HS-5 (cell line): ENCODE measurements at regions not wholly inside any gene's neighbourhood (a gene's known extent, or its start where the extent isn't known, plus 50 kb on each side); places are given as distances from the start of the nearest gene placed in this dataset.

Source experiments
- DNase-seq: peaks from one replicate; pipeline ENCODE4 v3.0.0-alpha.2; 2012; ENCODE audit warnings: low read depth

- peak; percentile 15 for DNase-seq
Observed at GRCh38 chr4:123026015-123026414, 103.6 kb upstream of the NUDT6 start.

GRCh38 chr4:123031664-123032063 lies 109.3 kb upstream of the NUDT6 start:
- no peak for DNase-seq

DNA sequence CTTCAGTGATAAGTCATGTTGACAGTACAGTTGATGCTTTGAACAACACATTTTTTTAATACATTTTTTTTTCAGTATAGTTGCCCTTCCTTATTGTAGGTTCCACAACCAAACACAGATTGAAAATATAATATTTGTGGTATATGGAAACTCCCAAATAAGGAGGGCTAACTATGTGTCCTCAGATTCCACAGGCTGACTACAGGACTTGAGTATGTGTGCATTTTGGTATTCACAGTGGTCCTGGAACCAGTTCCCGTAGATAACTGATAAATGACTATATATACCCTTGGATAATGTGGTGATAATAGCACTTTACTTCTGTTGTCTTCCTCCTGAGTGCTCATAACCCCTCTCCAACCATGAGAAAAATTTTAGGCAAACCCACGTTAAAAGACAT lies 111.6 kb upstream of the NUDT6 start:
- no peak for DNase-seq

DNA sequence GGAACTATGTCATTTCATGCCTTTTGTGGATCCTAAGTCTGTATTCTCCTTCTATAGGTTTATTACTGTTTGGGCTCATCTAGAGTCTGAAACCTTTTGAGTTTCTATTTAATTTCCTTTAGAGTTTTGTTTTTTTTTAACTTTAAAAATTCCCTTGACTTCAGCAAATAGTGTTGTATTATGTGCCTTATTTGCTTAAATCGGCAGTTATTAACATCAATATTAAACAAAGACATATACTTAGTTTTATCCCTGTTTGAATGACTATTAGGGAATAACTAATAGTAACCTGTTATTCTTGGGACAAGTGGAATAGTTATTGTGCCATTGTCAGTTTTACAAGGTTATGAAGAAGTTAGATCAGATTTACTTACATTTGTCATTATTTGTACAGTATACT lies 112.8 kb upstream of the NUDT6 start:
- no peak for DNase-seq

DNA sequence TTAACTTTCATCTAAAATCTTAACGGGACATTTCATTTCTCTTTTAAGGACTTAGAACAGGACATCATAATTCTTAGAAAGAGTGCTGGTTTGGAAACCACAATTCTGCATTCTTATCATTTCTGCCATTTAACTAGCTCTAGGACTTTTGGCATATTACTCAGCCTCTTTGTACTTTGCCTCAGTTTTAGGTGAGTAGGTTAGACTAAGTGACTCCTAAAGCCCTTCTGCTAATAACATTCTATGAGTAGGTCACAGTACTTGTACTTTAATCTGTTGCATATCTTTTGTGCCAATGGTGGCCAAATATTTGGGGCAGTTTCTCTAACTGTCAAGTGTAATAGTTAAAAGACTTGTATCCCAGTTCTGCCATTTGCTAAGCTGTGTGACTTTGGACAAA lies 115.4 kb upstream of the NUDT6 start:
- DNase-seq, result no peak

DNA sequence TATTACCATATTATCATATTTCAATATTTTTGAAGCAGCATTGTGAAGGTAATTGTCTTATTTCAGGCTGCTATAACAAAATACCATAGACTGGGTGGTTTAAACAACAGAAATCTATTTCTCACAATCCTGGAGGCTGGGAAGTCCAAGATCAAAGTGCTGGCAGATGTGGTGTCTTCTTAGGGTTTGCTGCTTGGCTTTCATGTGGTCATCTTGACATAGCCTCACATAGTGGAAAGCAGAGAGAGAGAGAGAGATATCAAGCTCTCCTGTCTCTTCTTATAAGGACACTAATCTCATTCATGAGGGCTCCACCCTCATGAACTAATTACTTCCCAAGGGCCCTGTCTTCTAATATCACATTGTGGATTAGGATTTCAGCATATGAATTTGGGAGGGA lies 119.7 kb upstream of the NUDT6 start:
- DNase-seq, result no peak

GRCh38 chr4:123043013-123043412 lies 120.6 kb upstream of the NUDT6 start:
- DNase-seq, result no peak

- DNase-seq, result no peak
Observed at GRCh38 chr4:123043793-123044425, 121.5 kb upstream of the NUDT6 start.

DNA sequence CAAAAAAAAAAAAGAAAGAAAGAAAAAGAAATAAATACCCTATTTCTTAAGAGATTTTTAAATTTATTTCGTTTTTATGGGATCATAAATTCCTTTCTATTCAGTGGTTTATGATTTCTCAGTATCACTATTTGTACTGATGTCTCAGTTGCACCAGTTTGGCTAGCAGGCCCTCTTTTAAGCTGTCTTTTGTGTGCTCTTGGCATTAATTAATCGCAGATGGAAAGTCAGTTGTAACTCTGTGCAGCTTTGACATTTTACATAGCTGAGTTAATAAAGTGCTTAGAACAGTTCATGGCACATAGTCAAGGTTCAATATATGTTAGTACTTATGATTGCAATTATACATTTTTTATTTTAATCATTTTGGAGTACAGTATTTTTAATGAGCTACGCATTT lies 123.7 kb upstream of the NUDT6 start:
- DNase-seq, result no peak

GRCh38 chr4:123050018-123050417 lies 127.6 kb upstream of the NUDT6 start:
- no peak for DNase-seq

GRCh38 chr4:123052007-123052406 lies 129.6 kb upstream of the NUDT6 start:
- no peak for DNase-seq

- peak; percentile 14 for DNase-seq
Observed at GRCh38 chr4:123055943-123056342, 133.5 kb upstream of the NUDT6 start.

- no peak for DNase-seq
Observed at GRCh38 chr4:123060039-123060770, 137.8 kb upstream of the NUDT6 start.

- peak; percentile 10 for DNase-seq
Observed at GRCh38 chr4:123064390-123064789, 142.0 kb upstream of the NUDT6 start.

DNA sequence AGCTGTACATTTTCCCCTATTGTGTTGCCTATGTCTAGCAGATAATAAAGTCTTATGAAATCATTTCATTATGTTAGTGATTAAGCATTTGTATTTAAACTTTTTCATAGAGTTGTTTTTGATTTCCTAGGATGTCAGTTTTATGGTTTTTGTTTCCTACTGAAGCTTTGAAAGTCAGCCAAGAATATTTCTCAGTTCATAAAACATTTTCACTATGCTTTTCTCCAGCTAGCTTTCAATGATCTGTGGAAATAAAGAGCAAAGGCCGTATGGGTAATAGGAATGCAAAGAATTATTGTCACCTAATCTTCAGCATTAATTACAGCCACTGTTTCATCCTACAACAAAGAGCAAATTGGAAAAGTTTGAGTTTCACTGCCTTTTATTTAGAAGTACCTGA lies 145.7 kb upstream of the NUDT6 start:
- no peak for DNase-seq

DNA sequence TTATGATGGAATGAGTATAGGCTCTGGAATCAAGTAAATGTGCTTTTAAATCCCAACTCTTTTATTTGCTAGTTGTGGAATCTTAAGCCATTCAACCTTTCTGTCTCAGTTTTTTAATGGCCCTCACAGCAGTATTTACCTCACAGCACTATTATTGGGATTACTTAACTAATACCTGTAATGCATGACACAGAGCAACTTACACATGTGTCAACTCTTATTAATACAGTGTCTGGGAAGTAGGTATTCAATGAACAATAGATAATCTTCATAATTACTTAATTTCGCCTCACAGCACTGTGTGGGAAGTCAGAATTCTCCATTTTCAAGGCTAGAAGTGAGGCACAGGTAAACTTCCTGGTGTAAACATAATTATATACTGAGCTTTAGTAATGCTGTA lies 149.7 kb upstream of the NUDT6 start:
- DNase-seq, result no peak

DNA sequence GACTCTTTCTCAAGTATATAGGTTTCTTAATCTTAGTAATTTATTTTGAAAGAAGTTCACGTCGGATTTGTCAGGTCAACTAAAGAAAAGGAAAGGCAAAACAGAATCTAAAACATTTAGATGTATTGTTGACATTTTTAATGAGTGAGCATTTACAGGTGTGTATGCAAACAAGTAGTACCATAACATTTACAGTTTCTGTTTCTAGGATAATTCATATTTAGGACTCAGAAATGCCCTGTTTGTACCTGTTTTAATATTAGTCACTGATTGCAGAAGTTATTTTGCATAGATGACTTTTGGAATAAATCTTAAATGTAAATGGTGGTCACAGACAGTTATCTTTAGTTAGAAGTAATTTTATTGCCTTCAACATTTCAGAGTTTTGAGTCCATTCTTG lies 151.3 kb upstream of the NUDT6 start:
- DNase-seq, result no peak

GRCh38 chr4:123077330-123077729 lies 154.9 kb upstream of the NUDT6 start:
- no peak for DNase-seq

DNA sequence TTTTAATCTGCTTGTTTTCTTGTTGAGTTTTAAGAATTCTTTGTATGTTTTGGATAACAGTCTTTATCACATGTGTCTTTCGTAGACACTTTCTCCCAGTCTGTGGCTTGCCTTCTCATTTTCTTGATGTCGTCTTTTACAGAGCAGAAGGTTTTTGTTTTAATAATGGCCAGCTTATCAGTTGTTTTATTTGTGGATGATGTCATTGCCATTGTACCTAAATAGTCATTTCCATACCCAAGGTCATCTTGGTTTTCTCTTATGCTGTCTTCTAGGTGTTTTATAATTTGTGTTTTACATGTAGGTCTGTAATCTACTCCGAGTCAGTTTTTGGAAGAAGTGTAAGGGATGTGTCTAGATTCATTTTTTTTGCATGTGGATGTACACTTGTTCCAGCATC lies 159.6 kb upstream of the NUDT6 start:
- DNase-seq, result no peak

DNA sequence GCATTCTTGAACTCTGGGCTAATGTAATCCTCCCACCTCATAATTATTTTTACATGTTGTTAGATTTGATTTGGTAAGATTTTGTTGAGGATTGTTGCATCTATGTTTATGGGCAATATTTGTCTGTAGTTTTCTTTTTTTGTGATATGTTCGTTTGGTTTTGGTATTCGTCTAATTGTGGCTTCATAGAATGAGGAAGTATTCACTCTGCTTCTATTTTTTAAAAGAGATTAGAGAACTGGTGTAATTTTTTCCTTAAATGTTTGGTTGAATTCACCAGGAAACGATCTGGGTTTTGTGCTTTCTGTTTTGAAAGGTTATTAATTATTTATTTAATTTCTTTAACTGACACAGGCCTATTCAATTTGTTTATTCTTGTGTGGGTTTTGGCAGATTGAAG lies 161.2 kb upstream of the NUDT6 start:
- no peak for DNase-seq

DNA sequence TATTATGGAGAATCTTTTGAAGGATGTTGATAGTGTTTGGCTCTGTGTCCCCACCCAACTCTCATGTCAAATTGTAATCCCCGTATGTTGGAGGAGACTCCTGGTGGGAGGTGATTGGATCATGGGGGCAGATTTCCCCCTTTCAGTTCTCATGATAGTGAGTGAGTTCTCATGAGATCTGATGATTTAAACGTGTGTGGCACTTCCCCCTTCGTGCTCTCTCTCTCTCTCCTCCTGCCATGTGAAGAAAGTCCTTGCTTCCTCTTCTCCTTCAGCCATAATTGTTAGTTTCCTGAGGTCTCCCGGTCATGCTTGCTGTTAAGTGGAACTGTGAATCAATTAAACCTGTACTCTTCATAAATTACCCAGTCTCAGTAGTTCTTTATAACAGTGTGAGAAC lies 166.1 kb upstream of the NUDT6 start:
- no peak for DNase-seq

- DNase-seq, result no peak
Observed at GRCh38 chr4:123090886-123091285, 168.5 kb upstream of the NUDT6 start.

GRCh38 chr4:123092586-123092985 lies 170.2 kb upstream of the NUDT6 start:
- no peak for DNase-seq

- DNase-seq, result no peak
Observed at GRCh38 chr4:123093236-123093635, 170.8 kb upstream of the NUDT6 start.
